HL-60/S4 treated with phorbol 12-myristate 13-acetate at 8.2 ng/mL for 4 days and 3 days (cell line): ENCODE measurements at regions not wholly inside any gene's neighbourhood (a gene's known extent, or its start where the extent isn't known, plus 50 kb on each side); places are given as distances from the start of the nearest gene placed in this dataset.

Experiments used
- in situ Hi-C: fragments of 300-500 bp; cut with MboI; formaldehyde crosslinking; loops from 2 replicates; pipeline ENCODE4 v1.15.0; 2022; ENCODE audit warnings: low sequenced_read_pairs

GRCh38 chr6:28764761-28765282 lies 159.0 kb downstream of the TRIM27 start:
- in situ Hi-C loops, result no loop called here

GRCh38 chr6:28765978-28766351 lies 157.8 kb downstream of the TRIM27 start:
- in situ Hi-C loops, result no loop called here

DNA sequence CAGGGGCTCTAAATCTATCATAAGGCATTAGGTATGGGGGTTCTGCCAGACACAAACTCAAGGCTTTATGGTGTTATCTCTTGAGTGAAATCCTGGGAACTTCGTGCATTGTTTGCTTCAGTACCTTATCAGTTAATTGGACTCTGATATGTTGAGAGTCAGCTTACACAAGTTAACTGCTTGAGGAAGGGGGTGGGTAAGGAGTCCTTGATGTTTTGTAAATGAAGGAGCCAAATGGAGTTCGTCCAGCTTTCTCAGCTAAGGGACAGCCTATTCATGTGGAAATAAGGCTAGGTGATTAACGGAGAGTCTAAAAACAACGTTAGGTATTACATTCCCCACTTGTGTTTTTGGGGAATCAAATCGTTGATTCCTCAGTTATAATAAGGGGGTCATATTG lies 157.4 kb downstream of the TRIM27 start:
- in situ Hi-C loops, result no loop called here

- in situ Hi-C loops, result no loop called here
Measured at GRCh38 chr6:28767133-28767532, 156.7 kb downstream of the TRIM27 start.

DNA sequence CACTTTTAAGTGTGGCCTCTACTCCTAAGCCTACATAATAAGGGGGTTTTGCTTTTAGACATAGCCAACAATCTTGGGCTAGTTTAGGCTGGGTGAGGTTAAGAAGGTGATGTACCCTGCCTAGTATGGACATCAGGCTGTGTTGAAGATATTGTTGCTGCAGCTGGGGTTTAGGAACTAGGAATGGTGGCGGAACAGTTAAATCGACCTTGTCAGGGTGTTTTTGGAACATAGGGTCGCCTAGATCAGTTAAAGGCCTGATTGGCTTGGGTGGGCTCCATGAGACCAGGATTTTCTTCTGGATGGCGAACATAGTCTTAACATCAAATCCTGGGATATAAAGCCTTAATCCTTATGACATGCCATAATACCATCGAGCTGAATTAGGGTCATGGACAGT lies 156.1 kb downstream of the TRIM27 start:
- in situ Hi-C loops, result no loop called here

- in situ Hi-C loops, result no loop called here
Measured at GRCh38 chr6:28768187-28768913, 155.4 kb downstream of the TRIM27 start.

GRCh38 chr6:28769626-28770402 lies 154.0 kb downstream of the TRIM27 start:
- in situ Hi-C loops, result no loop called here

- in situ Hi-C loops, result no loop called here
Measured at GRCh38 chr6:28770732-28771131, 153.1 kb downstream of the TRIM27 start.

DNA sequence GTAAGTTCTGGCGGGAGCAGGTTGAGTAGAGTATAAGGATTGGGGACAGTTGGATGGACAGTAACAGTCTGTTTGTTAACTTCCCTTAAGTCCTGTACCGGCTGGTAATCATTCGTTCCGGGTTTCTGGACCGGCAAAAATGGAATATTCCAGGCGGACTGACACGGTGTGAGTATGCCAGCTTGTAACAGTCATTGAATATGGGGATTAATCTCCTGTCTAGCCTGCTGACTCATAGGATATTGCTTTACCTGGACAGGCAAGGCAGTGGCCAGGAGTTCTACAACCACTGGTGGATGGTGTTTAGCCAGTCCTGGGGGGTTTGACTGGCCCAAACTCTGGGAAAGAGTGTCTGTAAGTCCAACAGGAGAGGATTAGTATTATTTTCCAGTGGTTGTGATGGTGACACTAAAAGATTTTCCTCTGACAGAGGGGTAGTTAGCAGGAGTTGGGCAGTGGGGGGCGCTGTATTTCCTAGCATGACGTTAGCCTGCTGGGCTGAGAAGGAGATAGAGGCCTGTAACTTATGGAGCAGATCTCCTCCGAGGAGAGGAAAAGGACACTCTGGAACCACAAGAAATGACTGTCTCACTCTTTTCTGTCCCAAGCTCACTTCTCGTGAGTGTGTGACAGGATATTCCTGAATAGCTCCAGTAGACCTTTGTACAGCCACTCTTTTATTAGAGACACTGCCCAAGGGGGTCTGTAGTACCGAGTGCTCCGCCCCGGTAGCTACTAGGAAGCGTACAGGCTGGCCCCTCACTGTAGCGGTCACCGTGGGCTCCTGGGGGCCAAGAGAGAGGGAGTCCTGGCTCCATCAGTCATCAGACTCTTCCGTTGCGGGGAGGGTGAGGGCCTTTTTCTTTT lies 152.2 kb downstream of the TRIM27 start:
- in situ Hi-C loops, result no loop called here

- in situ Hi-C loops, result no loop called here
Measured at GRCh38 chr6:28772480-28773381, 151.1 kb downstream of the TRIM27 start.

DNA sequence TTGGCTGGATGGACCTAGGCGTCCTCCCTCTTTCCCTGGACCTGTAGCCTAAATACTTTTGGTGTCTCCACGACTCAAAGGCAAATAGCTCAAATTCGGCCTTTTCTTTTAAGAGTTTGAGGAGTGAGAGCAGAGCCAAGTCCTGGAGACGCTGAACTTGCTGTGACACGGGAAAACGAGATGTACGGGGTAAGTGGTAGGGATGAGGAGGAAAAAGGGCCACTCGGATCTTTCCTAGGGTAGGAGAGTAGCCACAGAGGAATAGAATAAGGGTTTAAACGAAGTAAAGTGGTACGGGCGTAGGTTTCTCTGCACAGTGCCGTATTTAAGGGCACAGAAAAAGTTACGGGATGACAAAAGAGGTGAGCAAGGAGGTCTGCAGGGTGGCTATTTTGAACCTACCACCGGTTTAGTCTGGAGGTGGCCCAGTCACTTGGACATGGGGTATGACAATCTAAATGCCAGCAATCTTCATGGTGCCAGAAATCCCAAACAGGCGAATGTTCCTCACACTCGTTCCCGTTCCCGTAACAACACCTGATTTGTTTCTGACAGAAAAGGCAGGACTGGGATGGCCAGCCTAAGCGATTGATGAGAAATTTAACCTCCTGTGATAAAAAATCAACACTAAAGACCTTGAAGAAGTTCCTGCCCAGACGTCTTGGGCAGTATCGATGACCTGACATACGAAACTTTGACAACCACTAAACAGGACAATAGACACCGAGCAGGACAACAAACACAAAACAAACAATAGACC lies 149.3 kb downstream of the TRIM27 start:
- in situ Hi-C loops, result no loop called here

GRCh38 chr6:28775052-28775376 lies 148.8 kb downstream of the TRIM27 start:
- in situ Hi-C loops, result no loop called here

DNA sequence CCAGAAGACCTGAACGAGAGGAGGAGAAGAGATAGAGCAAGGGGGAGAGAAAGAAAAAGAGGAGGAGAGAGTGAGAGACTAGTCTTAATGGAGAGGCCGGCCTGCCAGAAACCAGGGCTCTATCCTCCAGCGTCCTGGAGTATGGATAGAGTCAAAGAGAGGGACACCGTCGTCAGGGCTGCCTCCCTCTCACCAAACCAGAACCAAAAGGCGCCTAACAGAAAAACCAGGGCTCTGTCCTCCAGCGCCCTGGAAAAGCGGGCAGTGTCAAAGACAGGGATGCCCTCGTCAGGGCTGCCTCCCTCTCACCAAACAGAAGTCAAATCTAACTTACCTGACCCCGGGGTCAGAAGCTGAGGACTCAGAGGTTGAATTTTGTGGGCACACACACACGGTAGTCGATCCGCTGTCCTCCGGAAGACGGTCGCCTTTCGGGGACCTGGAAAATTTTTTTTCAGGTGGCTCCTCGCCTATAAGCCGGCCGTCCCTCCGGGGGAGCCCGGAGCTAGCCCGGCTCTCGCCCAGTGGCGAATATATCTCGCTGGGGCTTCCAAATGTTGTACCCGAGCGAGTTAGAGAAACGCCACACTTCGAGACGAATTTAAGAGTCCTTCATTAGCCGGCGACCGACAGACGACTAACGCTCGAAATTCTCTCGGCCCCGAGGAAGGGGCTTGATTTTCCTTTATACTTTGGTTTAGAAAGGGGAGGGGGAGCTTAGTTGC lies 148.2 kb downstream of the TRIM27 start:
- in situ Hi-C loops, result no loop called here

DNA sequence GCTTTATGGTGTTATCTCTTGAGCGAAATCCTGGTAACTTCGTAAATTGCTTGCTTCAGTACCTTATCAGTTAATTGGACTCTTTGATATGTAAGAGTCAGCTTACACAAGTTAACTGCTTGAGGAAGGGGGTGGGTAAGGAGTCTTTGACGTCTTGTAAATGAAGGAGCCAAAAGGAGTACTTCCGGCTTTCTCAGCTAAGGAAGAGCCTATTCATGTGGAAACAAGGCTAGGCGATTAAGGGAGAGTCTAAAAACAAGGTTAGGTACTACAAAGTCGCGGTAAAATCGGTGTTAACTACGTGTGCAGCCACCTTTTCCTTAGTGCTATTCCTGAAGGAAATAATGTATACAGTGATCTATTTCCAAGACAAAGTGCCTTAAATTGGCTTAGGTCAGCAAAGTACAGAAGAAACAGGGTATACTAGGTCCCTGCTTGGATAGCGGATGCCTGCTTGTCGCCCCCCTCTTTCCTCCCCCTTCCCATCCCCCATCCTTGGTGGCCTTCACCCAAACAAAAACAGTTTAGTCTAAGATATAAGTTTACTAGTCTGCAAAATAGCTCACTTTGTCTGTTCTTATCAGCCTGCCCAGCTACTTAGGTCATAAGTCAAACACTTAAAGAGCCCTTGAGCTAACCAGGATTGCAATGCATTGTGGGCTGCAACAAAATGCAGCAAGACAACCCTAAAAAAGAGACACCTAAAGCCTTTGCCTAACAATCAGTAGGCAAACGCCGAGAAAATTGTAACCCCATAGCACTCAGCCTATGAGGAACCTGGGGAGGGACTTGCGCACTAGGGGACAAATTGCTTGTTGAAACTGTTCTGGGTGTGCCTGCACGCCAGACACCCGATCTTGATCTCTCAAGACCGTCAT lies 147.3 kb downstream of the TRIM27 start:
- in situ Hi-C loops, result no loop called here

DNA sequence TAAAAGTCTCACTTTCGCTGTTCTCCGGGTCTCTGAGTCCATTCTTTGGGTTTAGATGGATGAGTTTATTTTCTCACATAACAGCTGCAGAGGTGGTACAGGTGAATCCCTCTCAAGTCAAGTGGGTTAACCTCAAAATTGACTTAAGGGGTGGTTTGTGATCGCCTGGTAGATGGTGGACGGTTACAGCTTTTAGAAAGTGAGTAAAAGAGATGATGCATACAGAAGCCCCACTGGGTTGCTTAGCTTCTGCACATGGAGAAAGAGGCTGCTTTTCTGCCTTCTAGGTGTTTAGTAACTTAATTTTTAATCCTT lies 146.7 kb downstream of the TRIM27 start:
- in situ Hi-C loops, result no loop called here

GRCh38 chr6:28782113-28782673 lies 141.6 kb downstream of the TRIM27 start:
- in situ Hi-C loops, result no loop called here

GRCh38 chr6:28785962-28786679 lies 137.7 kb downstream of the TRIM27 start:
- in situ Hi-C loops, result no loop called here
